Mammary epithelial cell (primary cell): ENCODE measurements at regions not wholly inside any gene's neighbourhood (a gene's known extent, or its start where the extent isn't known, plus 50 kb on each side); places are given as distances from the start of the nearest gene placed in this dataset.

Experiments
- CTCF ChIP-seq, 2 donors: IDR thresholded peaks in 1 of 2; conservative IDR thresholded peaks in 1 of 2; 2 replicates each; pipeline ENCODE4 v1.5.1; 2011 to 2012; ENCODE audit warnings: inconsistent platforms in 2 of 2, low read length in 2 of 2, mild to moderate bottlenecking in 2 of 2, control low read depth in 1 of 2, low read depth in 1 of 2; ENCODE audit not compliant: insufficient read depth in 1 of 2; ENCODE audit errors: extremely low read depth in 1 of 2
- EZH2 ChIP-seq: IDR thresholded peaks from 2 replicates; pipeline ENCODE4 v1.6.1; 2012; ENCODE audit warnings: low read length, inconsistent platforms, borderline replicate concordance

GRCh38 chr1:2934642-2935081, 86.6 kb upstream of the ACTRT2 start:
- no peak for TF ChIP-seq CTCF (conservative IDR thresholded peaks at IDR 0.05 in 1 of 2, IDR thresholded peaks at IDR 0.05 in 1 of 2; ENCODE audit: extremely low read depth in 1 of 2, insufficient read depth in 1 of 2, low read depth in 1 of 2, low read length in 2 of 2)
- no peak for TF ChIP-seq EZH2
